ENCODE measurements at regions not wholly inside any gene's neighbourhood (a gene's known extent, or its start where the extent isn't known, plus 50 kb on each side); places are given as distances from the start of the nearest gene placed in this dataset.

DNA sequence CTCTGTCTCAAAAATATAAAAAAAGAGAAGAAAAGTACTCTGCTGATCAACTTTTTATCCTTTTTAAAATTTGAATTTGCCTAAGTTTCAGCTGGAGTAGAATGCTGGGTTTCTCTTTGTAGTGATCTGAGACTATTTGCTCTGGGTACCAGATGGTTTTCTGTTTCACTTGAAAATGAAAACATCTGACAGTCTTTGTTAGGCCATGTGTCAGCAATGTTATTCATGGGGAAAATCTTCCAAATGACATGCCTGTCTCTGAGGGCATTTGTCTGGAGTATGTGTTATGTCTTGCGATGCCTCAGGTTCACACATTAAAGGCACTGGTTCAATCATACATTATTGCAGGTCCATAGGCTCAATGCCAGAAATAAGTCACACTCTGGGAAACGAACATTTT, 175.3 kb upstream of the TMEM229A start:
- H3K36me3 ChIP-seq (ENCODE audit: control insufficient read depth, insufficient read depth, low read length), result no peaks in the 10 kb centered on the region
- DNase-seq (no peak), ATAC-seq (no peak)
- Mint-ChIP-seq H3K4me3 (no peak overlapping the region), H3K27me3 (ENCODE audit: low read depth in 2 of 2) (no peaks in the 10 kb centered on the region), H3K27ac (no peak overlapping the region), H3K36me3 (no peaks in the 10 kb centered on the region), H3K9me3 (peaks cover 11 to 12% of the 10 kb centered on the region in 2 donors), H3K4me1 (no peaks in the 10 kb centered on the region)
- no peaks in the 10 kb centered on the region for H3K4me1 ChIP-seq (ENCODE audit: control insufficient read depth, insufficient read depth, low read length)
- intact Hi-C loops (cut with micrococcal nuclease), result no loop called here
- H3K27ac ChIP-seq (ENCODE audit: low read length), result no peak overlapping the region
- H3K27me3 ChIP-seq (ENCODE audit: control insufficient read depth, insufficient read depth, low read length), result no peaks in the 10 kb centered on the region
- 80% methylated on average over 2 of the region's 2 CpGs for WGBS (ENCODE audit: insufficient coverage)
- no peak overlapping the region for H3K4me3 ChIP-seq (ENCODE audit: low read length)
- no peak for TF ChIP-seq CTCF (IDR thresholded peaks at IDR 0.05)
- no peaks in the 10 kb centered on the region for H3K9me3 ChIP-seq (ENCODE audit: control insufficient read depth, insufficient read depth, low read length)

DNA sequence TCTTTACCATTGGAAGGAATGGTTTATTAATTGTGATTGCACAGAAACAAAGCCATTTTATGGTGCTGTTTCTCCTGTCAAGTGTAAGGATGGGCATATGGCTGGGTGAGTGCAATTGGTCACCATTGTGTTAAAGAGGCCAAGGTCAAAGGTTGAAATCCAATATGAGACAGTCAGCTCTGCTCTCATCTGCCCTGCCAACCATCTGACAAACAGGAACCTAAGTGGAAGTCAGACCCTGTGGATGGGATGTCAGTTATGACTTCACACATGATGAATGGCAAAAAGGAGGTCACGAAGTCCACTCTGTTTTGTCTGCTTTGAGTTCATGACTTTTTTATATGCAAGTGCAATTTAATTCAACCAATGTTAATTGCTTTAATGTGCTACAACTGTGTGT, 172.7 kb upstream of the TMEM229A start:
- no peak for TF ChIP-seq CTCF (IDR thresholded peaks at IDR 0.05)
- H3K9me3 Mint-ChIP-seq, result peaks cover 12 to 15% of the 10 kb centered on the region in 2 donors
- Histone ChIP-seq H3K4me3 (ENCODE audit: low read length) (no peak overlapping the region), H3K27me3 (ENCODE audit: control insufficient read depth, insufficient read depth, low read length) (no peaks in the 10 kb centered on the region), H3K4me1 (ENCODE audit: control insufficient read depth, insufficient read depth, low read length) (no peaks in the 10 kb centered on the region), H3K36me3 (ENCODE audit: control insufficient read depth, insufficient read depth, low read length) (no peaks in the 10 kb centered on the region), H3K27ac (ENCODE audit: low read length) (no peak overlapping the region), H3K9me3 (ENCODE audit: control insufficient read depth, insufficient read depth, low read length) (peaks cover 5% of the 10 kb centered on the region)
- H3K27ac Mint-ChIP-seq, result no peak overlapping the region
- H3K4me1 Mint-ChIP-seq, result no peaks in the 10 kb centered on the region
- WGBS (ENCODE audit: insufficient coverage), result 80% methylated on average over 1 of the region's 1 CpG
- H3K4me3 Mint-ChIP-seq, result no peak overlapping the region
- DNase-seq (no peak), ATAC-seq (no peak)
- H3K27me3 Mint-ChIP-seq (ENCODE audit: low read depth in 2 of 2), result no peaks in the 10 kb centered on the region
- intact Hi-C loops (cut with micrococcal nuclease), result no loop called here
- H3K36me3 Mint-ChIP-seq, result no peaks in the 10 kb centered on the region

DNA sequence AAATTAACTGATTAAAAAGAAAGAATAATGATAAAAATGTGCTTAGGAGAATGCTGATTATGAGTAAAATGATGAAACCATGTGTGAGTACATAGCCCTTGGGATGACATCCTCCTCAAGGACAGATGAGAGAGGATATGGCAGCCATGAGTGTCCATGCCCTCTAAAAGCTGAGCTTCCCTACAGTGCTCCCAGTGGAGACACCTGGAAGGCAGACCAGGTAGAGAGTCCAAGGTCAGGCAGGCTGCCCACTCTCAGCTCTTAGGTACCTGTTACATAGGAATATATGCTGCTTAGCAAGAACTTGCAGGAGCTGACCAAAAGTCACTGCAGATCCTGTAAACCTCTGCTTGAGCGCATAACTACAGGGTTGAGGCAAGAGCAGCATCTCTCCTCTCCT, 169.7 kb upstream of the TMEM229A start:
- Mint-ChIP-seq H3K4me3 (no peak overlapping the region), H3K27ac (no peak overlapping the region), H3K9me3 (peaks cover 11 to 22% of the 10 kb centered on the region in 2 donors), H3K27me3 (ENCODE audit: low read depth in 2 of 2) (no peaks in the 10 kb centered on the region), H3K36me3 (peaks cover 7% of the 10 kb centered on the region), H3K4me1 (no peaks in the 10 kb centered on the region)
- ATAC-seq, result no peak
- intact Hi-C loops (cut with micrococcal nuclease), result no loop called here
- WGBS (ENCODE audit: insufficient coverage), result 93% methylated on average over 1 of the region's 1 CpG
- no peak for DNase-seq
- no peak for TF ChIP-seq CTCF (IDR thresholded peaks at IDR 0.05)
- Histone ChIP-seq H3K4me3 (ENCODE audit: low read length) (no peak overlapping the region), H3K9me3 (ENCODE audit: control insufficient read depth, insufficient read depth, low read length) (peaks cover 5% of the 10 kb centered on the region), H3K4me1 (ENCODE audit: control insufficient read depth, insufficient read depth, low read length) (no peaks in the 10 kb centered on the region), H3K27ac (ENCODE audit: low read length) (no peak overlapping the region), H3K27me3 (ENCODE audit: control insufficient read depth, insufficient read depth, low read length) (no peaks in the 10 kb centered on the region), H3K36me3 (ENCODE audit: control insufficient read depth, insufficient read depth, low read length) (no peaks in the 10 kb centered on the region)

DNA sequence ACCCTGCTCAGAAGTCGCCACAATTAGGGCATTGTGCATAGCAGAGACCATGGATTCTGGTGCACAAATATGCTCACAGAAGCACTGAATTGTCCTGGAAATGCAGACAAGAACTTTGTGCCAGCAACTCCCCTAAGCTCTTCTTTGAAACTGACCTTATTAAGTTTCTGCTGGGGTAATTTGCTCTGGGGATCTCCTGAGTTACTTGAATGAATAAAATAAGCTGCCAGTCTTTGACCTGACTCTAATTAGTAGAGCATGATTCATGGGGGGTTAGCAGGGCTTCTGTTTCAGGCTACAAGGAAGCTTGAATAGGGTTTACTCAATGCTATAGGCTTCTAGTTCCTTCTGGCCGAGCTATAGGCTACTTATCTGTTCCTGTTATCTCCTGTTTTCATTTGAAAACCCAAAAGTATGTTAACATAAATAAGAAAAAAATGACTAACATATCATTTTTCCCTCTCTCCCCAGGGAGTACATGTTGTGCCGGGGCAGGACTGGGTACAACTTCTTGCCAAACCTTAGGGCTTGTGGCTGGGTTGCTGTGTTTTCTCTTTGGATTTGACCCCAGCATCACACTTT, 169.0 kb upstream of the TMEM229A start:
- ATAC-seq (no peak), DNase-seq (no peak)
- H3K9me3 ChIP-seq (ENCODE audit: control insufficient read depth, insufficient read depth, low read length), result peaks cover 5% of the 10 kb centered on the region
- peaks cover 12 to 22% of the 10 kb centered on the region in 2 donors for H3K9me3 Mint-ChIP-seq
- no peaks in the 10 kb centered on the region for H3K27me3 Mint-ChIP-seq (ENCODE audit: low read depth in 2 of 2)
- no peak for TF ChIP-seq CTCF (IDR thresholded peaks at IDR 0.05)
- intact Hi-C loops (cut with micrococcal nuclease), result no loop called here
- no peak overlapping the region for H3K27ac ChIP-seq (ENCODE audit: low read length)
- no peaks in the 10 kb centered on the region for H3K4me1 Mint-ChIP-seq
- WGBS (ENCODE audit: insufficient coverage), result 73% methylated on average over 2 of the region's 3 CpGs
- peaks cover 7% of the 10 kb centered on the region for H3K36me3 Mint-ChIP-seq
- no peak overlapping the region for H3K4me3 Mint-ChIP-seq
- no peaks in the 10 kb centered on the region for H3K4me1 ChIP-seq (ENCODE audit: control insufficient read depth, insufficient read depth, low read length)
- H3K27me3 ChIP-seq (ENCODE audit: control insufficient read depth, insufficient read depth, low read length), result no peaks in the 10 kb centered on the region
- no peak overlapping the region for H3K4me3 ChIP-seq (ENCODE audit: low read length)
- no peaks in the 10 kb centered on the region for H3K36me3 ChIP-seq (ENCODE audit: control insufficient read depth, insufficient read depth, low read length)
- no peak overlapping the region for H3K27ac Mint-ChIP-seq

All from natural killer cell (primary cell).